ENCODE measurements at regions not wholly inside any gene's neighbourhood (a gene's known extent, or its start where the extent isn't known, plus 50 kb on each side); places are given as distances from the start of the nearest gene placed in this dataset.

- Histone ChIP-seq H3K4me3 (ENCODE audit: low read length) (no peak overlapping the region), H3K9ac (ENCODE audit: low read length) (no peak overlapping the region), H3K4me1 (ENCODE audit: control insufficient read depth, insufficient read depth, low read length) (no peaks in the 10 kb centered on the region), H3K36me3 (ENCODE audit: control insufficient read depth, insufficient read depth, low read length) (no peaks in the 10 kb centered on the region), H3K27me3 (ENCODE audit: control insufficient read depth, insufficient read depth, low read length) (no peaks in the 10 kb centered on the region), H3K27ac (ENCODE audit: low read depth, low read length) (no peak overlapping the region)
Measured at GRCh38 chr18:64919971-64920570, 771.2 kb upstream of the LINC00305 start.

GRCh38 chr18:64918851-64919250 is 770.0 kb upstream of the LINC00305 start:
- Histone ChIP-seq H3K4me3 (ENCODE audit: low read length) (no peak overlapping the region), H3K27me3 (ENCODE audit: control insufficient read depth, insufficient read depth, low read length) (no peaks in the 10 kb centered on the region), H3K4me1 (ENCODE audit: control insufficient read depth, insufficient read depth, low read length) (no peaks in the 10 kb centered on the region), H3K36me3 (ENCODE audit: control insufficient read depth, insufficient read depth, low read length) (no peaks in the 10 kb centered on the region), H3K9ac (ENCODE audit: low read length) (no peak overlapping the region), H3K27ac (ENCODE audit: low read depth, low read length) (no peak overlapping the region)

- Histone ChIP-seq H3K4me1 (ENCODE audit: control insufficient read depth, insufficient read depth, low read length) (no peaks in the 10 kb centered on the region), H3K36me3 (ENCODE audit: control insufficient read depth, insufficient read depth, low read length) (no peaks in the 10 kb centered on the region), H3K27me3 (ENCODE audit: control insufficient read depth, insufficient read depth, low read length) (no peaks in the 10 kb centered on the region), H3K27ac (ENCODE audit: low read depth, low read length) (no peak overlapping the region), H3K9ac (ENCODE audit: low read length) (no peak overlapping the region), H3K4me3 (ENCODE audit: low read length) (no peak overlapping the region)
Measured at GRCh38 chr18:64893349-64893748, 744.5 kb upstream of the LINC00305 start.

DNA sequence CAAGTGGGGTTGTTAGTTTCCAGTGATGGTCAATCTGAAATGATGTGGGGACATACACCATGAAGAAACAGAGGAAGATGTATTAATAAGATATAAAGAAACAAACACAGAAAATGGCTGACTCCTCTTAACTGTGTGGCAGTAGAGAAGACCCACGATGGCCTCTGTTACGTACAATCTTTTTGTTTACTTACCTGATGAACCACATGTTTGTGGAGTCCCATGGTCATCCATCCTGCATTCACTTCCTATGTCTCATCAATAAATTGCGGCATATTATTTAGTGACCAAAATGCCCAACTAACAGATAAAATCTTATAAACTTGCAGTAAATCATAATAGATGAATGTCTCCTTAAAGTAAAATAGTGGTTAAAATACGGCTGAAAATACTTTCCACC is 740.1 kb upstream of the LINC00305 start:
- no peaks in the 10 kb centered on the region for H3K4me1 ChIP-seq (ENCODE audit: control insufficient read depth, insufficient read depth, low read length)
- no peak overlapping the region for H3K27ac ChIP-seq (ENCODE audit: low read depth, low read length)
- no peaks in the 10 kb centered on the region for H3K36me3 ChIP-seq (ENCODE audit: control insufficient read depth, insufficient read depth, low read length)
- H3K27me3 ChIP-seq (ENCODE audit: control insufficient read depth, insufficient read depth, low read length): no peaks in the 10 kb centered on the region
- H3K9ac ChIP-seq (ENCODE audit: low read length): no peak overlapping the region
- no peak overlapping the region for H3K4me3 ChIP-seq (ENCODE audit: low read length)

GRCh38 chr18:64886995-64887394 is 738.1 kb upstream of the LINC00305 start:
- no peak overlapping the region for H3K9ac ChIP-seq (ENCODE audit: low read length)
- no peaks in the 10 kb centered on the region for H3K4me1 ChIP-seq (ENCODE audit: control insufficient read depth, insufficient read depth, low read length)
- no peak overlapping the region for H3K4me3 ChIP-seq (ENCODE audit: low read length)
- no peaks in the 10 kb centered on the region for H3K36me3 ChIP-seq (ENCODE audit: control insufficient read depth, insufficient read depth, low read length)
- H3K27me3 ChIP-seq (ENCODE audit: control insufficient read depth, insufficient read depth, low read length): no peaks in the 10 kb centered on the region
- H3K27ac ChIP-seq (ENCODE audit: low read depth, low read length): no peak overlapping the region

DNA sequence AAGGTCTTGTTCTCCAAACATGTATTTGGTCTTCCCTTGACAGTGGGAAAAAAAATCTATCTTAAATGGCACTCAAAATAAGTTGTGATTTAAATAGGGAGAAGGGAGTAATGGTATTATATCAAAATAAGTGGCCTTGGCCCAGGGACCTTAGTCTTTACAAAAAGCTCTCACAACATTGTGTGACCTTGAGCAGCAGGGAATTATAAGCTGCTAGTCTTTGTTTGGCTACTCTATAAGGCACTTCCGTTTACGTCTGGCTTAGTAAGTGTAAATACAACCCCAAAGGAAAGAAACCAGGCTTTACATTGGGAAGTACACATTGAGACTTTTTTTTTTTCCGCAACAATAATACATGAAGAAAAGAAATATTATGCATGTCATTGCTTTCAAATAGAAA is 734.0 kb upstream of the LINC00305 start:
- Histone ChIP-seq H3K27me3 (ENCODE audit: control insufficient read depth, insufficient read depth, low read length) (no peaks in the 10 kb centered on the region), H3K27ac (ENCODE audit: low read depth, low read length) (no peak overlapping the region), H3K4me3 (ENCODE audit: low read length) (no peak overlapping the region), H3K4me1 (ENCODE audit: control insufficient read depth, insufficient read depth, low read length) (no peaks in the 10 kb centered on the region), H3K9ac (ENCODE audit: low read length) (no peak overlapping the region), H3K36me3 (ENCODE audit: control insufficient read depth, insufficient read depth, low read length) (no peaks in the 10 kb centered on the region)

DNA sequence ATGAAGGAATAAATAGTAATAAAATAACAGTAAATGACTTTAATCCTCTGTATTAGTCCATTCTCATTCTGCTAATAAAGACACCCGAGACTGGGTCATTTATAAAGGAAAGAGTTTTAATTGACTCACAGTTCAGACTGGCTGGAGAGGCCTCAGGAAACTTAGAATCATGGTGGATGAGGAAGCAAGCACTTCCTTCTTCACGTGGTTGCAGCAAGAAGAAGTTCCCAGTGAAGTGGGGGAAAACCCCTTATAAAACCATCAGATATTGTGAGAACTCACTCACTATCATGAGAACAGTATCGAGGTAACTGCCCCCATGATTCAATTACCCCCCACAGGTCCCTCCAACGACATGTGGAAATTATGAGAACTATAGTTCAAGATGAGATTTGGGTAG is 727.9 kb upstream of the LINC00305 start:
- H3K4me3 ChIP-seq (ENCODE audit: low read length): no peak overlapping the region
- H3K27ac ChIP-seq (ENCODE audit: low read depth, low read length): no peak overlapping the region
- H3K27me3 ChIP-seq (ENCODE audit: control insufficient read depth, insufficient read depth, low read length): no peaks in the 10 kb centered on the region
- no peaks in the 10 kb centered on the region for H3K4me1 ChIP-seq (ENCODE audit: control insufficient read depth, insufficient read depth, low read length)
- no peaks in the 10 kb centered on the region for H3K36me3 ChIP-seq (ENCODE audit: control insufficient read depth, insufficient read depth, low read length)
- no peak overlapping the region for H3K9ac ChIP-seq (ENCODE audit: low read length)

DNA sequence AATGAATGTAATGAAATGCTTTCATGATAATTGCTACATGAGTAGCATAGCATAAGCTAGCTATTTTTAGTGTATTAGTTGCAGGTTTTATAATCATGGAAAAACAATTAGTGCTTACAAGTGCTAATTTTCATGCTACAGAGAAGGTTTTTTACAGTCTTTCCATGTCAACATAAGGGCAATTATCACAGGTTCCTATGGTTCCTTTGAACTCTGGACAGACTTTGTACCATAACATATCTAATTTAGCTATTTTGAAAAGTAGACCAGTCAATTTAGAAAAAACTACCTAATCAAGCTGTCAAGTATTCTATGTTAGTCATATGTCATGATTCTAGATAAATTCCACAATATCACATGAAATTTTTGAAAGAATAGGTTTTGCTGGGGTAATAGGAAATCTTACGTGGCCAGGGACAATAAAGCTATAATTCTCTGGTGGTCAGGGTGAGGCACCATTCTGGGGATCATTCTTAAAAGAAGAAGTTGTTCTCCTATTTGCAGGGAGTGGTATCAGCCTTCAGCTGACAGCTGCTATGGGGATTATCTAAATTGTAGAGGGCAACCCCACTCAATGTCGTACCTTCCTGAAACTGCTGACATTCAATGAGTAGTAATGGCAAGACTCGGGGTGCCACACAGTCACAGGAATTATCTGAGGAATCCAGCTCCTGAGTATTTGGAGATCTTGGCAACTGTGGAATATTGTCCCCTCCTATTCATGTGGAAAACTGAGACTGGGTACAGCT is 724.0 kb upstream of the LINC00305 start:
- H3K4me1 ChIP-seq (ENCODE audit: control insufficient read depth, insufficient read depth, low read length): no peaks in the 10 kb centered on the region
- no peak overlapping the region for H3K27ac ChIP-seq (ENCODE audit: low read depth, low read length)
- H3K36me3 ChIP-seq (ENCODE audit: control insufficient read depth, insufficient read depth, low read length): no peaks in the 10 kb centered on the region
- H3K27me3 ChIP-seq (ENCODE audit: control insufficient read depth, insufficient read depth, low read length): no peaks in the 10 kb centered on the region
- H3K4me3 ChIP-seq (ENCODE audit: low read length): no peak overlapping the region
- no peak overlapping the region for H3K9ac ChIP-seq (ENCODE audit: low read length)

DNA sequence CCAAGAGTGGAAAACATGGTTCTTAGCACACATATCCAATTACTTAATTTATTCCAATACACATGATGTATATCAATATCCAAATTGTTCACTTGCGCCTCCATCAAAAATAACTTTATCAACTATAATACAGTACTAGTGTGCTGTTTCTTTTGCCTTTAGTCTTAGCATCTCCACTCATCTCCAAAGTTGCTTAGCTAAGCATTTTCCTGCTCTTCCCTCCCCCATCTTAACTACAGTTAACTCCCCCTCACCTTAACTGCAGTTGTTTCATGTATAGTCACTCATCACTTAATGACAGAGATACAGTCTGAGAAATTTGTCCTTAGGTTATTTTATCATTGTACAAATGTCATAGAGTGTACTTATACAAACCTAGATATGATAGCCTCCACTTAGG is 705.2 kb upstream of the LINC00305 start:
- Histone ChIP-seq H3K4me3 (ENCODE audit: low read length) (no peak overlapping the region), H3K36me3 (ENCODE audit: control insufficient read depth, insufficient read depth, low read length) (no peaks in the 10 kb centered on the region)

DNA sequence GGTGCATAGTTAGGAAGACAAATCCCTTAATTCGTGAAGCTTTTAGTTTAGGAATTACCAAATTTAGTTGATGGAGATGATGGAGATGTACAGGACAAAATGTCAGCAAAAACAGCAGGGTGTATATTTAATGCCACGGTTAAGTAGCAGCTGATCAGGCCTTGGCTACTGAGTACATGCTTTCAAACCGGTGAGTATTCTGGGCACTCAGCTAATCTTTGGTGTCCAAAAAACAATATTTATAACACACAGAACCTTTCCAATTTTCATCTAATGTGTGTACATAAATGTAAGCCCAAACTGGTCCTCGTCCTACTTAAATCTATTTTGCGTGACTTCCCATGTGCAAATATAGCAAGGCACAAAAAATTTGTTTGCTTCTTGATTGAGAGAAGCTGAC is 703.4 kb upstream of the LINC00305 start:
- H3K27me3 ChIP-seq (ENCODE audit: control insufficient read depth, insufficient read depth, low read length): no peaks in the 10 kb centered on the region
- no peaks in the 10 kb centered on the region for H3K36me3 ChIP-seq (ENCODE audit: control insufficient read depth, insufficient read depth, low read length)
- H3K4me3 ChIP-seq (ENCODE audit: low read length): no peak overlapping the region
- H3K27ac ChIP-seq (ENCODE audit: low read depth, low read length): no peak overlapping the region
- no peaks in the 10 kb centered on the region for H3K4me1 ChIP-seq (ENCODE audit: control insufficient read depth, insufficient read depth, low read length)
- no peak overlapping the region for H3K9ac ChIP-seq (ENCODE audit: low read length)

More for the DNA sequence above, 705.2 kb upstream of the LINC00305 start:
- Histone ChIP-seq H3K27me3 (ENCODE audit: control insufficient read depth, insufficient read depth, low read length) (no peaks in the 10 kb centered on the region), H3K4me1 (ENCODE audit: control insufficient read depth, insufficient read depth, low read length) (no peaks in the 10 kb centered on the region), H3K27ac (ENCODE audit: low read depth, low read length) (no peak overlapping the region), H3K9ac (ENCODE audit: low read length) (no peak overlapping the region)

DNA sequence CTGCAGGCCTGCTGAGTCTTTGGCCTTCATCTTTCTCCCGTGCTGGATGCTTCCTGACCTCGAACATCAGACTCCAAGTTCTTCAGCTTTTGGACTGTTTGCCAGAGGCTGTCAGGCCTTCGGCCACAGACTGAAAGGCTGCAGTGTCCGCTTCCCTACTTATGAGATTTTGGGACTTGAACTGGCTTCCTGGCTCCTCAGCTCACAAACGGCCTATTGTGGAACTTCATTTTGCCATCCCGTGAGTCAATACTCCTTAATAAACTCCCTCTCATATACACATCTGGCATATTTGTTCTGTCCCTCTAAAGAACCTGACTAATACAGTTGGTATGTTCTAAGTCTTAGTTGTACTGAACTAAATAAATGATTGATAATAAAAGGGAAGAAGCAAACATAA is 702.8 kb upstream of the LINC00305 start:
- Histone ChIP-seq H3K4me3 (ENCODE audit: low read length) (no peak overlapping the region), H3K27me3 (ENCODE audit: control insufficient read depth, insufficient read depth, low read length) (no peaks in the 10 kb centered on the region), H3K4me1 (ENCODE audit: control insufficient read depth, insufficient read depth, low read length) (no peaks in the 10 kb centered on the region), H3K9ac (ENCODE audit: low read length) (no peak overlapping the region), H3K27ac (ENCODE audit: low read depth, low read length) (no peak overlapping the region), H3K36me3 (ENCODE audit: control insufficient read depth, insufficient read depth, low read length) (no peaks in the 10 kb centered on the region)

DNA sequence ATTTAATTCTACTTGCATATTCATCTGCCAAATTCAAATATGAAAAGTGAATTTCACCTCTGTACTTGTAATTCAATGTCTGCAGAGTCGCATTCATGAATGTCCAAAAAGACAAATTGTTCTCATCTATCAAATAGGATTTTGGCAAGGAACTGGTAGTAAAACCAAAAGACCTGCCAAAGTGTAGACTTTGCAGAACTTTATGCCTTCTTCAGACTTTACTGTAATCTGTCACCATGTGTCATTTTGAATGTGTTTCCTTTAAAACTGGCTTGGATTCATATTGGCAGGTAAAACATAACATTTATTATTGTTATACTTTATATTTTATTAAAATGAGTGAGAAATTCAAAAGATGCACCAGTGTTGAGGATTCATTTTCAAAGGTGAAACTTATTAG is 701.9 kb upstream of the LINC00305 start:
- Histone ChIP-seq H3K27ac (ENCODE audit: low read depth, low read length) (no peak overlapping the region), H3K9ac (ENCODE audit: low read length) (no peak overlapping the region), H3K27me3 (ENCODE audit: control insufficient read depth, insufficient read depth, low read length) (no peaks in the 10 kb centered on the region), H3K36me3 (ENCODE audit: control insufficient read depth, insufficient read depth, low read length) (no peaks in the 10 kb centered on the region), H3K4me1 (ENCODE audit: control insufficient read depth, insufficient read depth, low read length) (no peaks in the 10 kb centered on the region), H3K4me3 (ENCODE audit: low read length) (no peak overlapping the region)
